Glomerular endothelial cell (primary cell): ENCODE measurements at regions not wholly inside any gene's neighbourhood (a gene's known extent, or its start where the extent isn't known, plus 50 kb on each side); places are given as distances from the start of the nearest gene placed in this dataset.
"Not testable (repeated sequence)": the region's sequence is repeated elsewhere in the genome, so short reads cannot be mapped to it uniquely, and the experiment has no call there.

ENCODE experiments used
- DNase-seq: peaks from one replicate; pipeline ENCODE4 v3.0.0-alpha.2; 2011; ENCODE audit warnings: low read depth, low spot score; ENCODE audit errors: extremely low read depth

- DNase-seq: no peak
These were observed 220.5 kb upstream of the SLC35B3 start for GRCh38 chr6:8655670-8656454.

GRCh38 chr6:8652710-8653109 lies 217.4 kb upstream of the SLC35B3 start:
- no peak for DNase-seq

GRCh38 chr6:8651998-8652397 lies 216.7 kb upstream of the SLC35B3 start:
- no peak for DNase-seq

GRCh38 chr6:8645212-8645611 lies 209.9 kb upstream of the SLC35B3 start:
- DNase-seq: no peak

GRCh38 chr6:8644306-8644705 lies 209.0 kb upstream of the SLC35B3 start:
- no peak for DNase-seq

- DNase-seq: no peak
These were observed 207.5 kb upstream of the SLC35B3 start for GRCh38 chr6:8642854-8643253.

GRCh38 chr6:8642131-8642530 lies 206.8 kb upstream of the SLC35B3 start:
- no peak for DNase-seq

- DNase-seq: no peak
These were observed 204.7 kb upstream of the SLC35B3 start for GRCh38 chr6:8639928-8640649.

GRCh38 chr6:8637896-8638597 lies 202.7 kb upstream of the SLC35B3 start:
- no peak for DNase-seq

GRCh38 chr6:8633762-8634161 lies 198.4 kb upstream of the SLC35B3 start:
- DNase-seq: no peak

GRCh38 chr6:8628736-8629135 lies 193.4 kb upstream of the SLC35B3 start:
- no peak for DNase-seq

GRCh38 chr6:8628063-8628462 lies 192.7 kb upstream of the SLC35B3 start:
- no peak for DNase-seq

- no peak for DNase-seq
These were observed 191.9 kb upstream of the SLC35B3 start for GRCh38 chr6:8627085-8627861.

GRCh38 chr6:8624665-8625064 lies 189.3 kb upstream of the SLC35B3 start:
- no peak for DNase-seq

GRCh38 chr6:8623441-8623840 lies 188.1 kb upstream of the SLC35B3 start:
- no peak for DNase-seq

- no peak for DNase-seq
These were observed 184.5 kb upstream of the SLC35B3 start for GRCh38 chr6:8619853-8620252.

- not testable (repeated sequence) for DNase-seq
These were observed 184.1 kb upstream of the SLC35B3 start for GRCh38 chr6:8619408-8619807.

GRCh38 chr6:8608737-8609136 lies 173.4 kb upstream of the SLC35B3 start:
- DNase-seq: no peak

GRCh38 chr6:8589941-8590729 lies 154.8 kb upstream of the SLC35B3 start:
- DNase-seq: no peak

GRCh38 chr6:8588176-8588575 lies 152.8 kb upstream of the SLC35B3 start:
- DNase-seq: no peak
